ENCODE measurements at regions not wholly inside any gene's neighbourhood (a gene's known extent, or its start where the extent isn't known, plus 50 kb on each side); places are given as distances from the start of the nearest gene placed in this dataset.

- no peak for DNase-seq (ENCODE audit: low read depth)
- no peak overlapping the region for H3K4me3 ChIP-seq (ENCODE audit: low read length)
- no peak for TF ChIP-seq CTCF (conservative IDR thresholded peaks at IDR 0.05; ENCODE audit: low read length)
Measured at GRCh38 chrX:20329435-20329834, 62.7 kb upstream of the RPS6KA3 start.

GRCh38 chrX:20325786-20326388, 59.2 kb upstream of the RPS6KA3 start:
- TF ChIP-seq CTCF (conservative IDR thresholded peaks at IDR 0.05; ENCODE audit: low read length), result no peak
- no peak for DNase-seq (ENCODE audit: low read depth)
- no peak overlapping the region for H3K4me3 ChIP-seq (ENCODE audit: low read length)

- TF ChIP-seq CTCF (conservative IDR thresholded peaks at IDR 0.05; ENCODE audit: low read length), result no peak
- H3K4me3 ChIP-seq (ENCODE audit: low read length), result no peak overlapping the region
- DNase-seq (ENCODE audit: low read depth), result no peak
Measured at GRCh38 chrX:20322887-20323286, 56.2 kb upstream of the RPS6KA3 start.

DNA sequence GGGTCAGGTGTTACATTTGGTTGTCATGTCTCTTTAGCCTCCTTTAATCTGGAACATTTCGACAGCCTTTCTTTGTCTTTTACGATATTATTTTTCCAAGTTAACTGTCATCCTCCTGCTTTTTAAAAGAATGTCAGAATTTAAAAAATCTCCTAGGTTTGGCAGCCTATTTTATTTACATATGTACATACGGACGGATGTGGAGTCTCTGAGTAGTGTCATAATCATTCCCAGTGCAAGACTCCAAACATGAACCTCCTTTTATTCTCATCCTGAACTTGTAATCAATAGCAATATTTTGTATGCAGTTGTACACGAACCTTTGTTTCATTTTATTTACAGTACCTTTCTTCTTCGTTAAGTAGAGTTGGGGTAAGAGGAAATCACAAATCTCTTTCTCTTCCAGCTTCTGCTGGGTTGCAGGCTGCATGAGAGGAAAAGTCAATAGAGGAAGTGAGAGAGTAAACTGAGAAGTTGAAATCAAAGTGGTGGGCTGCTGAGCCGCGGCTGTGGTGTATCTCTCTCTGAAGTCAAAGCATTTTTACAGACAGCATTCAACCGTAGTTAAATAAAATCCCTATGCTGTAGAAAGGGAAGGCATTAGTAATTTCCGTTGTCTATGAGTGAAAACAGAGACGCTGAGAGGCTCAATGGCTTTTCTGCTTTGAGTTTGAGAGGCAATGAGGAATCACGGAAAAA, 53.9 kb upstream of the RPS6KA3 start:
- DNase-seq (ENCODE audit: low read depth), result no peak
- H3K4me3 ChIP-seq (ENCODE audit: low read length), result peak overlapping the region; percentile 15; the same call in 1 of the 2 replicates
- TF ChIP-seq CTCF (conservative IDR thresholded peaks at IDR 0.05; ENCODE audit: low read length), result no peak

DNA sequence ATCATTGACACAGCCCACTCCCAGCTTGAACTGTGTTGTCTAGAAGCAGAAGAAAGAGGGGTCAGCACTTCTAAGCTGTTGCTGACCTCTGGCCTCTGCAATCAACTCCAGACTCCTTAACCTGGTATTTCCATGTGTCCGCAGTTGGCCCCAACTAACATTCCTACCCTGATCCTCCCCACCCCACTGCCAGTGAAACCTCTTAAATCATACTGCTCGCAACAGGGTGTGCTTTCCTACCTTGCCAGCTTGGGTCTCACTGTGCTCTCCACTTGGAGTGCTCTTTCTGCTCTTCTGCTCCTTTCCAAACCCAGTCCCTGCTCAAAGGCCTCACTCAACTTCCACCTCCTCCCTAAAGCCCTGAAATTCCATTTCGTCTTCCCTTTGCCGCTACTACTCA, 52.3 kb upstream of the RPS6KA3 start:
- H3K4me3 ChIP-seq (ENCODE audit: low read length), result no peak overlapping the region
- no peak for TF ChIP-seq CTCF (conservative IDR thresholded peaks at IDR 0.05; ENCODE audit: low read length)
- no peak for DNase-seq (ENCODE audit: low read depth)

DNA sequence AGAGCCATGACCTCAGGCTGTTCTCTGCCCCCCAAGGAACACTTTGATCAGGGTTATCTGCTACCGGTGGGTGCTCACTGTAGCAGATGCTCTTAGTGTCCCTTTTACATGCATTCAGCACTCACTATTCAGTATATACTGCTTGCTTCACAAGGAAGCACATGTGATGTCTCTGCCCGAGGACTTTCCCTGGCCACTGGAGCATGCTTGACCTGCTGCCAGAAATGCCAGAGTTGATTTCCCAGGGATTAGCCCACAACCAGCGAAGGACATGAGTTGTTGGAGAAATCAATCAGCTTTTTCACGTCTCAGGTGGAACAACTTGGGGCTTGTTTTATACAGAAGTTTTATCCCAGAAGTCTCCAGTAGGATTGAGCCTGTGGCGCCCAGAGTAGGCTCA, 51.2 kb upstream of the RPS6KA3 start:
- no peak overlapping the region for H3K4me3 ChIP-seq (ENCODE audit: low read length)
- no peak for TF ChIP-seq CTCF (conservative IDR thresholded peaks at IDR 0.05; ENCODE audit: low read length)
- DNase-seq (ENCODE audit: low read depth), result peak; percentile 9

Data from AG10803 (cell line).